ENCODE measurements at regions not wholly inside any gene's neighbourhood (a gene's known extent, or its start where the extent isn't known, plus 50 kb on each side); places are given as distances from the start of the nearest gene placed in this dataset.

DNA sequence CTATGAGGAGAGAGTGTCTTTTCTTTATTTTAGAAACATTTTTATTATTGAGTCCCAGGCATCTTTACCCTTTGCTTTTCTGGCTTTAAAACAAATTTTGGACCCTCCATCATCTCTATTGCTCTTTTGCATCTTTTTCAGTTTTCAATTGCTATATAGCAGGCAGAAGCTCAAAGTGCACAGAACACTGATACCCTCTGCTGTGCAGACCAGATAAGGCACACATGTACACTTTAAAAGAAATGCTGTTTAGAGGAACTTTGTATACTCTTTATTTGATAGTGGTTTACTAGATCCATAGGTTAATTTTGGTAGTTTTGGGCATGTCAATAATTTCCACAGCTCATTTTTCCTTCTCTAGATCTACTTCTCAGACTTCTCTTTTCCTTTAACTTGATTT is 324.2 kb downstream of the SH2D4B start:
- TF ChIP-seq, protein P1, sequence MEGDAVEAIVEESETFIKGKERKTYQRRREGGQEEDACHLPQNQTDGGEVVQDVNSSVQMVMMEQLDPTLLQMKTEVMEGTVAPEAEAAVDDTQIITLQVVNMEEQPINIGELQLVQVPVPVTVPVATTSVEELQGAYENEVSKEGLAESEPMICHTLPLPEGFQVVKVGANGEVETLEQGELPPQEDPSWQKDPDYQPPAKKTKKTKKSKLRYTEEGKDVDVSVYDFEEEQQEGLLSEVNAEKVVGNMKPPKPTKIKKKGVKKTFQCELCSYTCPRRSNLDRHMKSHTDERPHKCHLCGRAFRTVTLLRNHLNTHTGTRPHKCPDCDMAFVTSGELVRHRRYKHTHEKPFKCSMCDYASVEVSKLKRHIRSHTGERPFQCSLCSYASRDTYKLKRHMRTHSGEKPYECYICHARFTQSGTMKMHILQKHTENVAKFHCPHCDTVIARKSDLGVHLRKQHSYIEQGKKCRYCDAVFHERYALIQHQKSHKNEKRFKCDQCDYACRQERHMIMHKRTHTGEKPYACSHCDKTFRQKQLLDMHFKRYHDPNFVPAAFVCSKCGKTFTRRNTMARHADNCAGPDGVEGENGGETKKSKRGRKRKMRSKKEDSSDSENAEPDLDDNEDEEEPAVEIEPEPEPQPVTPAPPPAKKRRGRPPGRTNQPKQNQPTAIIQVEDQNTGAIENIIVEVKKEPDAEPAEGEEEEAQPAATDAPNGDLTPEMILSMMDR (IDR thresholded peaks at IDR 0.05; ENCODE audit: control extremely low read depth in 1 of 3, insufficient read depth in 1 of 3, low read depth in 1 of 3, low read length in 3 of 3), result no peak
- TF ChIP-seq EZH2 (IDR thresholded peaks at IDR 0.05; ENCODE audit: low read depth, low read length, severe bottlenecking) (no peak), POLR2A (IDR thresholded peaks at IDR 0.05; ENCODE audit: control extremely low read depth in 1 of 2, low read depth in 2 of 2, low read length in 2 of 2) (no peak), TAF1 (IDR thresholded peaks at IDR 0.05; ENCODE audit: low read depth, low read length) (no peak), CREB1 (IDR thresholded peaks at IDR 0.05) (no peak), RBBP5 (IDR thresholded peaks at IDR 0.05; ENCODE audit: borderline replicate concordance, low read depth, low read length) (no peak)
- TF ChIP-seq, protein P2, sequence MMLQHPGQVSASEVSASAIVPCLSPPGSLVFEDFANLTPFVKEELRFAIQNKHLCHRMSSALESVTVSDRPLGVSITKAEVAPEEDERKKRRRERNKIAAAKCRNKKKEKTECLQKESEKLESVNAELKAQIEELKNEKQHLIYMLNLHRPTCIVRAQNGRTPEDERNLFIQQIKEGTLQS (IDR thresholded peaks at IDR 0.05; ENCODE audit: insufficient read depth, low read depth, low read length), result no peak
- TF ChIP-seq, protein P3, sequence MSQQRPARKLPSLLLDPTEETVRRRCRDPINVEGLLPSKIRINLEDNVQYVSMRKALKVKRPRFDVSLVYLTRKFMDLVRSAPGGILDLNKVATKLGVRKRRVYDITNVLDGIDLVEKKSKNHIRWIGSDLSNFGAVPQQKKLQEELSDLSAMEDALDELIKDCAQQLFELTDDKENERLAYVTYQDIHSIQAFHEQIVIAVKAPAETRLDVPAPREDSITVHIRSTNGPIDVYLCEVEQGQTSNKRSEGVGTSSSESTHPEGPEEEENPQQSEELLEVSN (IDR thresholded peaks at IDR 0.05), result no peak
- TF ChIP-seq, protein P4, sequence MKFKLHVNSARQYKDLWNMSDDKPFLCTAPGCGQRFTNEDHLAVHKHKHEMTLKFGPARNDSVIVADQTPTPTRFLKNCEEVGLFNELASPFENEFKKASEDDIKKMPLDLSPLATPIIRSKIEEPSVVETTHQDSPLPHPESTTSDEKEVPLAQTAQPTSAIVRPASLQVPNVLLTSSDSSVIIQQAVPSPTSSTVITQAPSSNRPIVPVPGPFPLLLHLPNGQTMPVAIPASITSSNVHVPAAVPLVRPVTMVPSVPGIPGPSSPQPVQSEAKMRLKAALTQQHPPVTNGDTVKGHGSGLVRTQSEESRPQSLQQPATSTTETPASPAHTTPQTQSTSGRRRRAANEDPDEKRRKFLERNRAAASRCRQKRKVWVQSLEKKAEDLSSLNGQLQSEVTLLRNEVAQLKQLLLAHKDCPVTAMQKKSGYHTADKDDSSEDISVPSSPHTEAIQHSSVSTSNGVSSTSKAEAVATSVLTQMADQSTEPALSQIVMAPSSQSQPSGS (IDR thresholded peaks at IDR 0.05; ENCODE audit: low read length), result no peak
- TF ChIP-seq, protein P5, sequence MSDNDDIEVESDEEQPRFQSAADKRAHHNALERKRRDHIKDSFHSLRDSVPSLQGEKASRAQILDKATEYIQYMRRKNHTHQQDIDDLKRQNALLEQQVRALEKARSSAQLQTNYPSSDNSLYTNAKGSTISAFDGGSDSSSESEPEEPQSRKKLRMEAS (IDR thresholded peaks at IDR 0.05), result no peak
